ENCODE measurements at regions not wholly inside any gene's neighbourhood (a gene's known extent, or its start where the extent isn't known, plus 50 kb on each side); places are given as distances from the start of the nearest gene placed in this dataset.

GRCh38 chr2:145324748-145325147, 804.8 kb upstream of the ZEB2 start:
- DNase-seq = no peak

GRCh38 chr2:145323512-145323911, 803.6 kb upstream of the ZEB2 start:
- DNase-seq = no peak

GRCh38 chr2:145321344-145321743, 801.4 kb upstream of the ZEB2 start:
- no peak for DNase-seq

GRCh38 chr2:145316496-145316895, 796.6 kb upstream of the ZEB2 start:
- DNase-seq = no peak

- DNase-seq = no peak
These were observed 795.1 kb upstream of the ZEB2 start for GRCh38 chr2:145315053-145315452.

GRCh38 chr2:145314119-145314633, 794.3 kb upstream of the ZEB2 start:
- DNase-seq = no peak

GRCh38 chr2:145305889-145306288, 786.0 kb upstream of the ZEB2 start:
- DNase-seq = no peak

- DNase-seq = no peak
These were observed 784.6 kb upstream of the ZEB2 start for GRCh38 chr2:145304501-145304900.

GRCh38 chr2:145303536-145303935, 783.6 kb upstream of the ZEB2 start:
- DNase-seq = no peak

- DNase-seq = no peak
These were observed 783.0 kb upstream of the ZEB2 start for GRCh38 chr2:145302886-145303285.

- no peak for DNase-seq
These were observed 782.5 kb upstream of the ZEB2 start for GRCh38 chr2:145302451-145302850.

GRCh38 chr2:145299368-145299767, 779.4 kb upstream of the ZEB2 start:
- DNase-seq = no peak

GRCh38 chr2:145292166-145292565, 772.2 kb upstream of the ZEB2 start:
- DNase-seq = no peak

GRCh38 chr2:145290986-145291385, 771.1 kb upstream of the ZEB2 start:
- DNase-seq = no peak

- DNase-seq = no peak
These were observed 770.0 kb upstream of the ZEB2 start for GRCh38 chr2:145289946-145290345.

- DNase-seq = no peak
These were observed 769.0 kb upstream of the ZEB2 start for GRCh38 chr2:145288650-145289496.

GRCh38 chr2:145287736-145288135, 767.8 kb upstream of the ZEB2 start:
- DNase-seq = no peak

- DNase-seq = no peak
These were observed 766.9 kb upstream of the ZEB2 start for GRCh38 chr2:145286716-145287275.

- no peak for DNase-seq
These were observed 764.6 kb upstream of the ZEB2 start for GRCh38 chr2:145284551-145284950.

GRCh38 chr2:145283131-145283530, 763.2 kb upstream of the ZEB2 start:
- no peak for DNase-seq

- DNase-seq = no peak
These were observed 758.0 kb upstream of the ZEB2 start for GRCh38 chr2:145277922-145278321.

- DNase-seq = no peak
These were observed 753.9 kb upstream of the ZEB2 start for GRCh38 chr2:145273840-145274239.

- no peak for DNase-seq
These were observed 749.0 kb upstream of the ZEB2 start for GRCh38 chr2:145268931-145269330.

- no peak for DNase-seq
These were observed 747.5 kb upstream of the ZEB2 start for GRCh38 chr2:145267451-145267850.

GRCh38 chr2:145265244-145265643, 745.3 kb upstream of the ZEB2 start:
- no peak for DNase-seq
